Stomach (tissue), 4 donors: ENCODE measurements at regions not wholly inside any gene's neighbourhood (a gene's known extent, or its start where the extent isn't known, plus 50 kb on each side); places are given as distances from the start of the nearest gene placed in this dataset.

Experiments used
- EP300 ChIP-seq: sonication (generic); formaldehyde crosslinking; IDR thresholded peaks from one replicate; pipeline ENCODE4 v1.6.1; 2017; ENCODE audit warnings: antibody characterized with exemption
- POLR2A ChIP-seq, 4 donors: fragments of 450-650 bp; IDR thresholded peaks; one replicate each; pipeline ENCODE4 v1.6.1; 2016; ENCODE audit warnings: antibody characterized with exemption in 4 of 4, control low read depth in 2 of 4, mild to moderate bottlenecking in 1 of 4, moderate library complexity in 1 of 4
- POLR2AphosphoS5 ChIP-seq, 3 donors: sonication (generic); formaldehyde crosslinking; IDR thresholded peaks; one replicate each; pipeline ENCODE4 v1.6.1; 2016; ENCODE audit warnings: antibody characterized with exemption in 3 of 3
- TF ChIP-seq, protein P1 (sequence below), 7 experiments: fragments of 450-650 bp in 4 of 7; fragments of 200-600 bp in 3 of 7; sonication (generic) in 3 of 7; IDR thresholded peaks; one replicate each; pipeline ENCODE4 v1.5.1; 2016 to 2019; ENCODE audit warnings: antibody characterized with exemption in 7 of 7, control low read depth in 2 of 7, mild to moderate bottlenecking in 1 of 7

- TF ChIP-seq, protein P1, sequence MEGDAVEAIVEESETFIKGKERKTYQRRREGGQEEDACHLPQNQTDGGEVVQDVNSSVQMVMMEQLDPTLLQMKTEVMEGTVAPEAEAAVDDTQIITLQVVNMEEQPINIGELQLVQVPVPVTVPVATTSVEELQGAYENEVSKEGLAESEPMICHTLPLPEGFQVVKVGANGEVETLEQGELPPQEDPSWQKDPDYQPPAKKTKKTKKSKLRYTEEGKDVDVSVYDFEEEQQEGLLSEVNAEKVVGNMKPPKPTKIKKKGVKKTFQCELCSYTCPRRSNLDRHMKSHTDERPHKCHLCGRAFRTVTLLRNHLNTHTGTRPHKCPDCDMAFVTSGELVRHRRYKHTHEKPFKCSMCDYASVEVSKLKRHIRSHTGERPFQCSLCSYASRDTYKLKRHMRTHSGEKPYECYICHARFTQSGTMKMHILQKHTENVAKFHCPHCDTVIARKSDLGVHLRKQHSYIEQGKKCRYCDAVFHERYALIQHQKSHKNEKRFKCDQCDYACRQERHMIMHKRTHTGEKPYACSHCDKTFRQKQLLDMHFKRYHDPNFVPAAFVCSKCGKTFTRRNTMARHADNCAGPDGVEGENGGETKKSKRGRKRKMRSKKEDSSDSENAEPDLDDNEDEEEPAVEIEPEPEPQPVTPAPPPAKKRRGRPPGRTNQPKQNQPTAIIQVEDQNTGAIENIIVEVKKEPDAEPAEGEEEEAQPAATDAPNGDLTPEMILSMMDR (IDR thresholded peaks at IDR 0.05): no peak
- TF ChIP-seq POLR2A (IDR thresholded peaks at IDR 0.05) (no peak), POLR2AphosphoS5 (IDR thresholded peaks at IDR 0.05) (no peak), EP300 (no peak)
Measured at GRCh38 chr13:34124666-34125306, 306.8 kb downstream of the RFC3 start.
